ENCODE measurements at regions not wholly inside any gene's neighbourhood (a gene's known extent, or its start where the extent isn't known, plus 50 kb on each side); places are given as distances from the start of the nearest gene placed in this dataset.

- WGBS (ENCODE audit: low lambda C conversion rate, missing lambda C conversion rate) = 50% methylated on average over 4 of the region's 4 CpGs
- H3K4me3 ChIP-seq = no peak overlapping the region
- H3K4me2 ChIP-seq = no peak overlapping the region
- H4K20me1 ChIP-seq (ENCODE audit: insufficient read depth, poor library complexity, severe bottlenecking) = no peaks in the 10 kb centered on the region
- DNase-seq (ENCODE audit: low spot score) = no peak
- no peaks in the 10 kb centered on the region for H3K79me2 ChIP-seq
- H3K27me3 ChIP-seq = no peaks in the 10 kb centered on the region
- H3K27ac ChIP-seq = no peak overlapping the region
- H3K36me3 ChIP-seq (replicated peaks; ENCODE audit: insufficient read depth, low read depth) = no peaks in the 10 kb centered on the region
- H3K9me2 ChIP-seq (replicated peaks; ENCODE audit: insufficient read depth) = no peaks in the 10 kb centered on the region
- peaks cover 8% of the 10 kb centered on the region for H3K4me1 ChIP-seq (ENCODE audit: insufficient read depth)
- H2AFZ ChIP-seq = no peak overlapping the region
- H3K9me3 ChIP-seq (ENCODE audit: low read depth) = no peaks in the 10 kb centered on the region
- no peak for TF ChIP-seq EZH2phosphoT487 (IDR thresholded peaks at IDR 0.05; ENCODE audit: low read depth, severe bottlenecking, unreplicated experiment)
- TF ChIP-seq EZH2 (IDR thresholded peaks at IDR 0.05; ENCODE audit: borderline replicate concordance) = no peak
- no peak for TF ChIP-seq CTCF (IDR thresholded peaks at IDR 0.05; ENCODE audit: poor library complexity)
These were observed 215.5 kb upstream of the HTR2A start for GRCh38 chr13:47112205-47112902.

- TF ChIP-seq EZH2 (IDR thresholded peaks at IDR 0.05; ENCODE audit: borderline replicate concordance) = no peak
- no peak for TF ChIP-seq EZH2phosphoT487 (IDR thresholded peaks at IDR 0.05; ENCODE audit: low read depth, severe bottlenecking, unreplicated experiment)
- TF ChIP-seq CTCF (IDR thresholded peaks at IDR 0.05; ENCODE audit: poor library complexity) = no peak
- Histone ChIP-seq H3K4me1 (ENCODE audit: insufficient read depth) (peaks cover 8% of the 10 kb centered on the region), H3K27ac (peak overlapping the region; percentile 39), H4K20me1 (ENCODE audit: insufficient read depth, poor library complexity, severe bottlenecking) (no peaks in the 10 kb centered on the region), H3K27me3 (no peaks in the 10 kb centered on the region), H3K9me2 (replicated peaks; ENCODE audit: insufficient read depth) (no peaks in the 10 kb centered on the region), H3K4me2 (no peak overlapping the region), H3K9me3 (ENCODE audit: low read depth) (no peaks in the 10 kb centered on the region), H3K4me3 (no peak overlapping the region), H2AFZ (peak overlapping the region; percentile 14), H3K36me3 (replicated peaks; ENCODE audit: insufficient read depth, low read depth) (no peaks in the 10 kb centered on the region), H3K79me2 (no peaks in the 10 kb centered on the region)
- DNase-seq (ENCODE audit: low spot score) = no peak
- 55% methylated on average over 3 of the region's 3 CpGs for WGBS (ENCODE audit: low lambda C conversion rate, missing lambda C conversion rate)
These were observed 214.6 kb upstream of the HTR2A start for GRCh38 chr13:47111499-47111898.

GRCh38 chr13:47110833-47111240 is 214.0 kb upstream of the HTR2A start:
- TF ChIP-seq CTCF (IDR thresholded peaks at IDR 0.05; ENCODE audit: poor library complexity) (no peak), EZH2phosphoT487 (IDR thresholded peaks at IDR 0.05; ENCODE audit: low read depth, severe bottlenecking, unreplicated experiment) (no peak), EZH2 (IDR thresholded peaks at IDR 0.05; ENCODE audit: borderline replicate concordance) (no peak)
- Histone ChIP-seq H3K27me3 (no peaks in the 10 kb centered on the region), H2AFZ (peak overlapping the region; percentile 14), H3K79me2 (no peaks in the 10 kb centered on the region), H4K20me1 (ENCODE audit: insufficient read depth, poor library complexity, severe bottlenecking) (no peaks in the 10 kb centered on the region), H3K27ac (peak overlapping the region; percentile 39), H3K9me2 (replicated peaks; ENCODE audit: insufficient read depth) (no peaks in the 10 kb centered on the region), H3K4me2 (no peak overlapping the region), H3K4me3 (no peak overlapping the region), H3K9me3 (ENCODE audit: low read depth) (no peaks in the 10 kb centered on the region), H3K36me3 (replicated peaks; ENCODE audit: insufficient read depth, low read depth) (no peaks in the 10 kb centered on the region), H3K4me1 (ENCODE audit: insufficient read depth) (peaks cover 8% of the 10 kb centered on the region)
- no peak for DNase-seq (ENCODE audit: low spot score)
- 91% methylated on average over 12 of the region's 12 CpGs for WGBS (ENCODE audit: low lambda C conversion rate, missing lambda C conversion rate)

All from hepatocyte (in vitro differentiated cells).